ENCODE measurements at regions not wholly inside any gene's neighbourhood (a gene's known extent, or its start where the extent isn't known, plus 50 kb on each side); places are given as distances from the start of the nearest gene placed in this dataset.

GRCh38 chr6:153618371-153619322 lies 420.4 kb upstream of the OPRM1 start:
- Histone ChIP-seq H3K4me3 (ENCODE audit: low read length in 2 of 2) (no peak overlapping the region), H3K9me3 (ENCODE audit: control insufficient read depth in 2 of 2, insufficient read depth in 1 of 2, low read length in 1 of 2) (no peaks in the 10 kb centered on the region), H3K27ac (ENCODE audit: low read depth in 1 of 2, low read length in 1 of 2) (no peak overlapping the region), H3K4me1 (ENCODE audit: control insufficient read depth in 2 of 2, insufficient read depth in 2 of 2, low read length in 2 of 2) (no peaks in the 10 kb centered on the region), H3K27me3 (ENCODE audit: control insufficient read depth in 2 of 2, insufficient read depth in 1 of 2, low read length in 1 of 2) (no peaks in the 10 kb centered on the region), H3K36me3 (ENCODE audit: control insufficient read depth in 2 of 2, insufficient read depth in 2 of 2, low read length in 1 of 2) (no peaks in the 10 kb centered on the region)
- DNase-seq (ENCODE audit: low read depth in 6 of 9, low spot score in 9 of 9): no peak
- 77% methylated on average over 8 of the region's 8 CpGs for WGBS

GRCh38 chr6:153616506-153616905 lies 422.5 kb upstream of the OPRM1 start:
- Histone ChIP-seq H3K4me3 (ENCODE audit: low read length in 2 of 2) (no peak overlapping the region), H3K4me1 (ENCODE audit: control insufficient read depth in 2 of 2, insufficient read depth in 2 of 2, low read length in 2 of 2) (no peaks in the 10 kb centered on the region), H3K36me3 (ENCODE audit: control insufficient read depth in 2 of 2, insufficient read depth in 2 of 2, low read length in 1 of 2) (no peaks in the 10 kb centered on the region), H3K9me3 (ENCODE audit: control insufficient read depth in 2 of 2, insufficient read depth in 1 of 2, low read length in 1 of 2) (no peaks in the 10 kb centered on the region), H3K27me3 (ENCODE audit: control insufficient read depth in 2 of 2, insufficient read depth in 1 of 2, low read length in 1 of 2) (no peaks in the 10 kb centered on the region), H3K27ac (ENCODE audit: low read depth in 1 of 2, low read length in 1 of 2) (no peak overlapping the region)
- 71% methylated on average over 6 of the region's 6 CpGs for WGBS
- DNase-seq (ENCODE audit: low read depth in 6 of 9, low spot score in 9 of 9): no peak

- Histone ChIP-seq H3K36me3 (ENCODE audit: control insufficient read depth in 2 of 2, insufficient read depth in 2 of 2, low read length in 1 of 2) (no peaks in the 10 kb centered on the region), H3K27ac (ENCODE audit: low read depth in 1 of 2, low read length in 1 of 2) (no peak overlapping the region), H3K9me3 (ENCODE audit: control insufficient read depth in 2 of 2, insufficient read depth in 1 of 2, low read length in 1 of 2) (no peaks in the 10 kb centered on the region), H3K4me3 (ENCODE audit: low read length in 2 of 2) (no peak overlapping the region), H3K27me3 (ENCODE audit: control insufficient read depth in 2 of 2, insufficient read depth in 1 of 2, low read length in 1 of 2) (no peaks in the 10 kb centered on the region), H3K4me1 (ENCODE audit: control insufficient read depth in 2 of 2, insufficient read depth in 2 of 2, low read length in 2 of 2) (no peaks in the 10 kb centered on the region)
- no peak for DNase-seq (ENCODE audit: low read depth in 6 of 9, low spot score in 9 of 9)
Observed at GRCh38 chr6:153613719-153614455, 425.2 kb upstream of the OPRM1 start.

GRCh38 chr6:153602401-153602800 lies 436.6 kb upstream of the OPRM1 start:
- WGBS: 85% methylated on average over 2 of the region's 2 CpGs

GRCh38 chr6:153599901-153600300 lies 439.1 kb upstream of the OPRM1 start:
- no peak overlapping the region for H3K4me3 ChIP-seq (ENCODE audit: low read length in 2 of 2)
- H3K36me3 ChIP-seq (ENCODE audit: control insufficient read depth in 2 of 2, insufficient read depth in 2 of 2, low read length in 1 of 2): no peaks in the 10 kb centered on the region
- no peaks in the 10 kb centered on the region for H3K9me3 ChIP-seq (ENCODE audit: control insufficient read depth in 2 of 2, insufficient read depth in 1 of 2, low read length in 1 of 2)
- no peaks in the 10 kb centered on the region for H3K4me1 ChIP-seq (ENCODE audit: control insufficient read depth in 2 of 2, insufficient read depth in 2 of 2, low read length in 2 of 2)
- no peak for DNase-seq (ENCODE audit: low read depth in 6 of 9, low spot score in 9 of 9)
- 93% methylated on average over 1 of the region's 1 CpG for WGBS
- H3K27me3 ChIP-seq (ENCODE audit: control insufficient read depth in 2 of 2, insufficient read depth in 1 of 2, low read length in 1 of 2): no peaks in the 10 kb centered on the region
- no peak overlapping the region for H3K27ac ChIP-seq (ENCODE audit: low read depth in 1 of 2, low read length in 1 of 2)

More at GRCh38 chr6:153602401-153602800, 436.6 kb upstream of the OPRM1 start:
- H3K4me1 ChIP-seq (ENCODE audit: control insufficient read depth in 2 of 2, insufficient read depth in 2 of 2, low read length in 2 of 2): no peaks in the 10 kb centered on the region
- H3K4me3 ChIP-seq (ENCODE audit: low read length in 2 of 2): no peak overlapping the region
- no peaks in the 10 kb centered on the region for H3K9me3 ChIP-seq (ENCODE audit: control insufficient read depth in 2 of 2, insufficient read depth in 1 of 2, low read length in 1 of 2)
- H3K27ac ChIP-seq (ENCODE audit: low read depth in 1 of 2, low read length in 1 of 2): no peak overlapping the region
- no peaks in the 10 kb centered on the region for H3K27me3 ChIP-seq (ENCODE audit: control insufficient read depth in 2 of 2, insufficient read depth in 1 of 2, low read length in 1 of 2)
- DNase-seq (ENCODE audit: low read depth in 6 of 9, low spot score in 9 of 9): no peak
- H3K36me3 ChIP-seq (ENCODE audit: control insufficient read depth in 2 of 2, insufficient read depth in 2 of 2, low read length in 1 of 2): no peaks in the 10 kb centered on the region

- no peak overlapping the region for H3K27ac ChIP-seq (ENCODE audit: low read depth in 1 of 2, low read length in 1 of 2)
- DNase-seq (ENCODE audit: low read depth in 6 of 9, low spot score in 9 of 9): no peak
- no peaks in the 10 kb centered on the region for H3K9me3 ChIP-seq (ENCODE audit: control insufficient read depth in 2 of 2, insufficient read depth in 1 of 2, low read length in 1 of 2)
- H3K4me3 ChIP-seq (ENCODE audit: low read length in 2 of 2): no peak overlapping the region
- H3K4me1 ChIP-seq (ENCODE audit: control insufficient read depth in 2 of 2, insufficient read depth in 2 of 2, low read length in 2 of 2): no peaks in the 10 kb centered on the region
- WGBS: 95% methylated on average over 2 of the region's 2 CpGs
- no peaks in the 10 kb centered on the region for H3K27me3 ChIP-seq (ENCODE audit: control insufficient read depth in 2 of 2, insufficient read depth in 1 of 2, low read length in 1 of 2)
- H3K36me3 ChIP-seq (ENCODE audit: control insufficient read depth in 2 of 2, insufficient read depth in 2 of 2, low read length in 1 of 2): no peaks in the 10 kb centered on the region
Observed at GRCh38 chr6:153595903-153596302, 443.1 kb upstream of the OPRM1 start.

GRCh38 chr6:153594871-153595270 lies 444.2 kb upstream of the OPRM1 start:
- 0% methylated on average over 1 of the region's 1 CpG for WGBS
- Histone ChIP-seq H3K27ac (ENCODE audit: low read depth in 1 of 2, low read length in 1 of 2) (no peak overlapping the region), H3K4me3 (ENCODE audit: low read length in 2 of 2) (no peak overlapping the region), H3K4me1 (ENCODE audit: control insufficient read depth in 2 of 2, insufficient read depth in 2 of 2, low read length in 2 of 2) (no peaks in the 10 kb centered on the region), H3K9me3 (ENCODE audit: control insufficient read depth in 2 of 2, insufficient read depth in 1 of 2, low read length in 1 of 2) (no peaks in the 10 kb centered on the region), H3K27me3 (ENCODE audit: control insufficient read depth in 2 of 2, insufficient read depth in 1 of 2, low read length in 1 of 2) (no peaks in the 10 kb centered on the region), H3K36me3 (ENCODE audit: control insufficient read depth in 2 of 2, insufficient read depth in 2 of 2, low read length in 1 of 2) (no peaks in the 10 kb centered on the region)
- no peak for DNase-seq (ENCODE audit: low read depth in 6 of 9, low spot score in 9 of 9)

- H3K27ac ChIP-seq (ENCODE audit: low read depth in 1 of 2, low read length in 1 of 2): no peak overlapping the region
- no peaks in the 10 kb centered on the region for H3K27me3 ChIP-seq (ENCODE audit: control insufficient read depth in 2 of 2, insufficient read depth in 1 of 2, low read length in 1 of 2)
- H3K4me3 ChIP-seq (ENCODE audit: low read length in 2 of 2): no peak overlapping the region
- no peaks in the 10 kb centered on the region for H3K4me1 ChIP-seq (ENCODE audit: control insufficient read depth in 2 of 2, insufficient read depth in 2 of 2, low read length in 2 of 2)
- no peaks in the 10 kb centered on the region for H3K36me3 ChIP-seq (ENCODE audit: control insufficient read depth in 2 of 2, insufficient read depth in 2 of 2, low read length in 1 of 2)
- no peak for DNase-seq (ENCODE audit: low read depth in 6 of 9, low spot score in 9 of 9)
- no peaks in the 10 kb centered on the region for H3K9me3 ChIP-seq (ENCODE audit: control insufficient read depth in 2 of 2, insufficient read depth in 1 of 2, low read length in 1 of 2)
Observed at GRCh38 chr6:153591159-153591558, 447.9 kb upstream of the OPRM1 start.

- Histone ChIP-seq H3K4me3 (ENCODE audit: low read length in 2 of 2) (no peak overlapping the region), H3K9me3 (ENCODE audit: control insufficient read depth in 2 of 2, insufficient read depth in 1 of 2, low read length in 1 of 2) (no peaks in the 10 kb centered on the region), H3K27me3 (ENCODE audit: control insufficient read depth in 2 of 2, insufficient read depth in 1 of 2, low read length in 1 of 2) (no peaks in the 10 kb centered on the region), H3K27ac (ENCODE audit: low read depth in 1 of 2, low read length in 1 of 2) (no peak overlapping the region), H3K4me1 (ENCODE audit: control insufficient read depth in 2 of 2, insufficient read depth in 2 of 2, low read length in 2 of 2) (no peaks in the 10 kb centered on the region), H3K36me3 (ENCODE audit: control insufficient read depth in 2 of 2, insufficient read depth in 2 of 2, low read length in 1 of 2) (no peaks in the 10 kb centered on the region)
- no peak for DNase-seq (ENCODE audit: low read depth in 6 of 9, low spot score in 9 of 9)
Observed at GRCh38 chr6:153590411-153590810, 448.6 kb upstream of the OPRM1 start.

Data from thymus (tissue), 11 donors.